Mesenchymal stem cell (in vitro differentiated cells and primary cell): ENCODE measurements at regions not wholly inside any gene's neighbourhood (a gene's known extent, or its start where the extent isn't known, plus 50 kb on each side); places are given as distances from the start of the nearest gene placed in this dataset.

Experiments used
- DNase-seq: peaks from one replicate; pipeline ENCODE4 v3.0.0-alpha.2; 2013
- H2AFZ ChIP-seq: one replicate; pipeline ENCODE4 v1.6.1; 2013; ENCODE audit warnings: low read depth, mild to moderate bottlenecking, control low read depth, inconsistent platforms, low read length, moderate library complexity
- H2AK5ac ChIP-seq: 2 replicates; pipeline ENCODE4 v1.6.1; 2013; ENCODE audit warnings: low read length, moderate library complexity, mild to moderate bottlenecking, inconsistent platforms; ENCODE audit not compliant: severe bottlenecking
- H2BK120ac ChIP-seq: one replicate; pipeline ENCODE4 v1.6.1; 2013; ENCODE audit warnings: low read depth, mild to moderate bottlenecking, inconsistent platforms, low read length, moderate library complexity
- H2BK12ac ChIP-seq, 2 experiments: one replicate each; pipeline ENCODE4 v1.6.1; 2013; ENCODE audit warnings: inconsistent platforms in 2 of 2, low read length in 2 of 2, mild to moderate bottlenecking in 2 of 2, moderate library complexity in 2 of 2, control low read depth in 1 of 2
- H2BK15ac ChIP-seq: one replicate; pipeline ENCODE4 v1.6.1; 2013; ENCODE audit warnings: mild to moderate bottlenecking, low read depth, inconsistent platforms; ENCODE audit not compliant: poor library complexity, severe bottlenecking
- H2BK5ac ChIP-seq: 2 replicates; pipeline ENCODE4 v1.6.1; 2013; ENCODE audit warnings: low read depth, mild to moderate bottlenecking, low read length, control low read depth, inconsistent platforms; ENCODE audit not compliant: poor library complexity, severe bottlenecking
- H3K14ac ChIP-seq, 2 experiments: one replicate each; pipeline ENCODE4 v1.6.1; 2013; ENCODE audit warnings: inconsistent platforms in 2 of 2, low read length in 2 of 2, control low read depth in 1 of 2, mild to moderate bottlenecking in 1 of 2, moderate library complexity in 1 of 2
- H3K18ac ChIP-seq, 2 experiments: one replicate each; pipeline ENCODE4 v1.6.1; 2013; ENCODE audit warnings: inconsistent platforms in 2 of 2, low read length in 2 of 2, control low read depth in 1 of 2, low read depth in 1 of 2, mild to moderate bottlenecking in 1 of 2
- H3K23ac ChIP-seq, 2 experiments: one replicate each; pipeline ENCODE4 v1.6.1; 2013; ENCODE audit warnings: inconsistent platforms in 2 of 2, low read length in 2 of 2, mild to moderate bottlenecking in 2 of 2, moderate library complexity in 2 of 2, control low read depth in 1 of 2
- H3K27ac ChIP-seq: 2 replicates; pipeline ENCODE4 v1.5.1; 2013; ENCODE audit warnings: mild to moderate bottlenecking, moderate library complexity, low read length, control low read depth, inconsistent platforms; ENCODE audit not compliant: poor library complexity, severe bottlenecking
- H3K27me3 ChIP-seq, 2 experiments: 2 replicates each; pipeline versions ENCODE4 v1.6.1 to v1.7.0; 2013; ENCODE audit warnings: low read length in 2 of 2, mild to moderate bottlenecking in 2 of 2, moderate library complexity in 2 of 2, control low read depth in 1 of 2, inconsistent platforms in 1 of 2; ENCODE audit not compliant: control insufficient read depth in 1 of 2, insufficient read depth in 1 of 2
- H3K36me3 ChIP-seq, 2 experiments: 2 replicates each; pipeline versions ENCODE4 v1.6.1 to v1.7.0; 2013; ENCODE audit warnings: low read length in 2 of 2, control low read depth in 1 of 2, inconsistent platforms in 1 of 2, low read depth in 1 of 2, mild to moderate bottlenecking in 1 of 2; ENCODE audit not compliant: insufficient read depth in 2 of 2, control insufficient read depth in 1 of 2
- H3K4ac ChIP-seq, 2 experiments: one replicate each; pipeline ENCODE4 v1.6.1; 2013; ENCODE audit warnings: inconsistent platforms in 2 of 2, low read length in 2 of 2, mild to moderate bottlenecking in 2 of 2, moderate library complexity in 2 of 2, control low read depth in 1 of 2, low read depth in 1 of 2
- H3K4me1 ChIP-seq: 2 replicates; pipeline ENCODE4 v1.6.1; 2013; ENCODE audit warnings: low read depth, low read length, control low read depth; ENCODE audit not compliant: control insufficient read depth, insufficient read depth
- H3K4me2 ChIP-seq: 2 replicates; pipeline ENCODE4 v1.6.1; 2013; ENCODE audit warnings: low read length, mild to moderate bottlenecking, inconsistent platforms; ENCODE audit not compliant: poor library complexity, severe bottlenecking
- H3K4me3 ChIP-seq, 2 experiments: 2 replicates each; pipeline versions ENCODE4 v1.5.1 to v1.7.0; 2013; ENCODE audit warnings: low read length in 2 of 2, mild to moderate bottlenecking in 2 of 2, control low read depth in 1 of 2, low read depth in 1 of 2; ENCODE audit not compliant: insufficient read depth in 1 of 2
- H3K79me1 ChIP-seq: replicated peaks from 2 replicates; pipeline ENCODE4 v1.6.1; 2013; ENCODE audit warnings: mild to moderate bottlenecking, control low read depth, low read length, inconsistent platforms; ENCODE audit not compliant: poor library complexity, severe bottlenecking
- H3K9ac ChIP-seq: 2 replicates; pipeline ENCODE4 v1.7.0; 2013; ENCODE audit warnings: mild to moderate bottlenecking, low read length, moderate library complexity
- H3K9me3 ChIP-seq: 2 replicates; pipeline ENCODE4 v1.7.0; 2013; ENCODE audit warnings: mild to moderate bottlenecking, low read length; ENCODE audit not compliant: control insufficient read depth
- H4K8ac ChIP-seq: one replicate; pipeline ENCODE4 v1.6.1; 2013; ENCODE audit warnings: inconsistent platforms, mild to moderate bottlenecking, low read length, moderate library complexity
- H4K91ac ChIP-seq: one replicate; pipeline ENCODE4 v1.6.1; 2013; ENCODE audit warnings: mild to moderate bottlenecking, low read length, inconsistent platforms
- WGBS: methylation state at CpG from one replicate; pipeline ENCODE4 v1.1.7; 2013; ENCODE audit warnings: mixed read lengths; 5-methylcytosine and 5-hydroxymethylcytosine counted together

- Histone ChIP-seq H3K18ac (no peak overlapping the region), H2BK12ac (no peak overlapping the region), H2BK15ac (no peak overlapping the region), H3K36me3 (no peaks in the 10 kb centered on the region), H3K79me1 (no peaks in the 10 kb centered on the region), H3K14ac (no peak overlapping the region), H2AFZ (no peak overlapping the region), H3K4me3 (no peak overlapping the region), H3K27ac (no peak overlapping the region), H2BK120ac (no peak overlapping the region), H3K9ac (no peak overlapping the region), H3K23ac (no peak overlapping the region), H4K8ac (no peak overlapping the region), H3K27me3 (no peaks in the 10 kb centered on the region), H2BK5ac (no peak overlapping the region), H3K9me3 (peaks cover 54% of the 10 kb centered on the region), H3K4me1 (no peaks in the 10 kb centered on the region), H4K91ac (no peak overlapping the region), H3K4ac (no peak overlapping the region), H2AK5ac (no peak overlapping the region), H3K4me2 (no peak overlapping the region)
- no peak for DNase-seq
Observed at GRCh38 chr5:159385536-159385935, 55.2 kb upstream of the IL12B start.

GRCh38 chr5:159386028-159386711, 55.9 kb upstream of the IL12B start:
- no peak overlapping the region for H3K4ac ChIP-seq
- H4K8ac ChIP-seq: no peak overlapping the region
- no peak overlapping the region for H3K4me2 ChIP-seq
- H3K9me3 ChIP-seq: peaks cover 54% of the 10 kb centered on the region
- H3K9ac ChIP-seq: no peak overlapping the region
- no peak overlapping the region for H2AFZ ChIP-seq
- no peaks in the 10 kb centered on the region for H3K36me3 ChIP-seq
- H3K27me3 ChIP-seq: no peaks in the 10 kb centered on the region
- no peaks in the 10 kb centered on the region for H3K79me1 ChIP-seq
- no peak overlapping the region for H2AK5ac ChIP-seq
- H2BK15ac ChIP-seq: no peak overlapping the region
- H3K4me3 ChIP-seq: no peak overlapping the region
- no peak overlapping the region for H4K91ac ChIP-seq
- no peak overlapping the region for H3K23ac ChIP-seq
- H3K14ac ChIP-seq: no peak overlapping the region
- no peak overlapping the region for H3K18ac ChIP-seq
- no peak overlapping the region for H2BK12ac ChIP-seq
- no peak overlapping the region for H2BK120ac ChIP-seq
- no peak overlapping the region for H2BK5ac ChIP-seq
- DNase-seq: no peak
- no peaks in the 10 kb centered on the region for H3K4me1 ChIP-seq
- no peak overlapping the region for H3K27ac ChIP-seq

- H3K4me2 ChIP-seq: no peak overlapping the region
- H3K27me3 ChIP-seq: peaks cover 0 to 14% of the 10 kb centered on the region in 2 experiments
- no peak overlapping the region for H3K9ac ChIP-seq
- no peak overlapping the region for H4K91ac ChIP-seq
- H3K23ac ChIP-seq: no peak overlapping the region
- no peak for DNase-seq
- H3K18ac ChIP-seq: no peak overlapping the region
- no peak overlapping the region for H3K4me3 ChIP-seq
- H3K4me1 ChIP-seq: no peaks in the 10 kb centered on the region
- H2BK12ac ChIP-seq: no peak overlapping the region
- H2AK5ac ChIP-seq: no peak overlapping the region
- H2BK120ac ChIP-seq: no peak overlapping the region
- no peak overlapping the region for H2BK5ac ChIP-seq
- H2AFZ ChIP-seq: no peak overlapping the region
- no peak overlapping the region for H2BK15ac ChIP-seq
- no peak overlapping the region for H3K27ac ChIP-seq
- no peaks in the 10 kb centered on the region for H3K79me1 ChIP-seq
- H3K14ac ChIP-seq: no peak overlapping the region
- no peak overlapping the region for H4K8ac ChIP-seq
- WGBS: 92% methylated on average over 2 of the region's 2 CpGs
- peaks cover 18% of the 10 kb centered on the region for H3K9me3 ChIP-seq
- H3K4ac ChIP-seq: no peak overlapping the region
- H3K36me3 ChIP-seq: no peaks in the 10 kb centered on the region
Observed at GRCh38 chr5:159392871-159393270, 62.6 kb upstream of the IL12B start.

- H3K18ac ChIP-seq: no peak overlapping the region
- no peaks in the 10 kb centered on the region for H3K36me3 ChIP-seq
- H3K23ac ChIP-seq: no peak overlapping the region
- no peak overlapping the region for H2BK15ac ChIP-seq
- H2AK5ac ChIP-seq: no peak overlapping the region
- H3K4me3 ChIP-seq: no peak overlapping the region
- H4K91ac ChIP-seq: no peak overlapping the region
- DNase-seq: no peak
- H3K4ac ChIP-seq: no peak overlapping the region
- no peak overlapping the region for H4K8ac ChIP-seq
- no peak overlapping the region for H3K9ac ChIP-seq
- peaks cover 8% of the 10 kb centered on the region for H3K9me3 ChIP-seq
- H2BK12ac ChIP-seq: no peak overlapping the region
- peaks cover 0 to 18% of the 10 kb centered on the region in 2 experiments for H3K27me3 ChIP-seq
- H3K4me1 ChIP-seq: no peaks in the 10 kb centered on the region
- no peak overlapping the region for H3K27ac ChIP-seq
- H2BK5ac ChIP-seq: no peak overlapping the region
- H3K4me2 ChIP-seq: no peak overlapping the region
- H2BK120ac ChIP-seq: no peak overlapping the region
- no peak overlapping the region for H3K14ac ChIP-seq
- 44% methylated on average over 5 of the region's 5 CpGs for WGBS
- no peak overlapping the region for H2AFZ ChIP-seq
- no peaks in the 10 kb centered on the region for H3K79me1 ChIP-seq
Observed at GRCh38 chr5:159393854-159394274, 63.6 kb upstream of the IL12B start.
